Occipital lobe (tissue), 1 donor: ENCODE measurements at regions not wholly inside any gene's neighbourhood (a gene's known extent, or its start where the extent isn't known, plus 50 kb on each side); places are given as distances from the start of the nearest gene placed in this dataset.
A peak's percentile ranks its signal among the peaks of the same experiment; 100 is the strongest.

Experiments
- DNase-seq: peaks from one replicate; lab custom pipeline; 2025; lab: John Stamatoyannopoulos, UW

DNA sequence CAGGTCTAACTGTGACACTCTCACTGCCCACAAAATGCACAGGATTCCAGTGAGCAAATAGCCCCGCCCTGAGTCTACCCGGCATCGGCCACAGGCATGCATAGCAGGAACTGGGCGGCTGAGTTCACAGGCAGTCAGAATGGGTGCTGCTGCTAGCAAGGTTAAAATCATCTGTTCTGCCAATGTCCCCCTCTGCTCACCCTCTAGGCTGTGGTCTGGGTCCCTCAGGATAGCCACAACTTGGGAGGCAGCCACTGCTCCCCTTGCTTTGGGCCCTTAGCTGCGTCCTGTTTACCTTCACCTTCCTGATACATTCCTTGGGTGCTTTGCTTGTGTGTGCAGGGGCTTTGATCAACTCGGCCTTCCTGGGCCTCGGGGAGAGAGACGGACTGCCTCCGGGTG lies 232.9 kb upstream of the RGMA start:
- DNase-seq = no peak

DNA sequence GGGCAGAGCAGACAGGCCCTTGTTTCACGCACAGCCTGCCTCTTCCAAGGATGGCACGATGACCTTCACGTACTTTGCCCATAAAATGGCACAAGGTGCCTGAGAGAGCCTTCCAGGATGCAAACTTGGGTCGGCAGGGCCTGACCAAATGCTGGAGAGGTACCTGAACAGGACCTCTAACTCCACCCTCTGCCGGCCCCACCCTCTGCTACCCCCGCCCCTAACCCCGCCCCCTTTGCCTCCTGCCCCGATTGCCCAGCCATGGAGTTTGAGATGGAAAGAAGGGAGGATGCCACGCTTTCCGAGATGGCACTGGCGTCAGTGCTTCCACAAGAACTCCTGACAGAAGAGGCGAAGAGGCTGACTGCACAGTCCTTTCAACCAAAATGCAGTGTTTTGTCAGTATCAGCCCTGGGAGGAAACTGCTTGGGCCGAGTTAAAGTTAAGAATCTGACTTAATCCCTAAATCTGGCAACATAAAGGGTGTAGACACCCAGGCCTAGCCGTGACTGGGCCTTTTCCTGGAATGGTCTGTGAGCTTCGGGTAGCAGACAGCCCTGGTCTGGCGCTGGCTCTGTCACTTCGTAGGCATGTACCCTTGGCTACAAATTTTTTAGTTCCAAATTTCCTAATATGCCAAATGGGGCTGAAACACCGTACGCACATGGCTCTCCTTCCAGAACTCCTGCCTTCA lies 230.3 kb upstream of the RGMA start:
- no peak for DNase-seq

DNA sequence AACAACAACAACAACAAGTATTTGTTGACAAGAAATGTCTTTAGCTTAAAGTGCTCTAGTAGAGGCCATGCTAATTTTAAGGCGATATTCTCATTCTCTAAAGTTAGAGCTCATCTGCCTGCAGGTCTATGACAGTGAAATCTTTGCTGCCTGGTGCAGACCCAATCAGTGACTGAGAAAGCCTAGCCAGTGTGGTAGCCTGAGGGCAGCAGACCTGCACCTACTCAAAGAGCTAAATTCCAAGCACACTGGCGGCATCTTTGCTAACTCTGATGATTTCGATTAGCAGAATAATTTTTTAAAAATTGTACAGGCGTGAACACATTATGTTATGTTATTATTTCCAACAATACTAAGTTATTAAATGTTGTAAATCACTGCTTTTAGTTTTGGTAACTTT lies 228.8 kb upstream of the RGMA start:
- no peak for DNase-seq

DNA sequence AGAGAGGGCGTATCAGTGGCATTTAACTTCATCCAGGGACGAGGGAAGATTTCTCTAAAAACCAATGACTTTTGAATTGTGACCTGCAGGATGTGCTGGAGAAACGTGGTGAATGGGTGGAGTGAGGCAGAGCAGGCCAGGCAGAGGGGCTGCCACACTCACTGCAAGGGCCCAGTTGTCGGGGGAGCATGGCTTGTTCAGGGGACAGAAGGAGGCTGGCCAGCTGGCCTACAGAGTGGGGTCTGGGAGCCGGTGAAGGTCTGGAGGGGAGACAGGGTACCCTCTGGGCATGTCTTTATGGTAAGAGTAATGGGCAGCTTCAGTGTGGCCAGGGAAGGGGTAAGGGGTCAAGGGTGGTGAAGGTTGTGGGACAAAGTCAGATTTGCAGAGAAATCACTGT lies 225.2 kb upstream of the RGMA start:
- no peak for DNase-seq

DNA sequence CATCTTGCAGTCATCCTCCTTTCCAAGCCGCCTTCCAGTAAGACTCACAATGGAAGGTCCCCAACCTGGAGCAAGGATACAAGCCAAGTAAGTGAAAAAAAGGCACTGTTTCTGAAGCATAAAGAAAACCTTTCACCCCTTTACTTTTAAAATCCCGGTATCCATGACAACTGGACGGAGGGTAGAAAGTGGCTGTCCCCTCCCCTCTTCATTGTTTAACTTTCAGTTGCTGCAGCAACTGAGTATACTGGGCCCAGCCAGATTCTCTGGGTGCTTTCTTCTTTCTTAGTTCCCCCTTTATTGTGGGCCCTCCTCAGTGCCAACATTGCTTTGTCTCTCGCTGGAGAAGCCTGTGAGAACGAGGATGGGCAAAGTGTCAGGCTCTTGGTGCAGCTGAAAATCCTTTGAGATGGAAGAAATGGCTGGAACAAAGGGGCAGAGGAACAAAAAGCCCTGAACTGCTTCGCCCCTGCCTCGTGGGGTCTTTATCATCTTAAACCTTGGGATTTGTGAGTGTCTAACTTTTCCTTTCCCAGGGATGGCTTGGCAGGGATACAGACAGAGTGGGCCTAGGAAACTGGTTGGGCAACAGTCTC lies 224.0 kb upstream of the RGMA start:
- DNase-seq = no peak

DNA sequence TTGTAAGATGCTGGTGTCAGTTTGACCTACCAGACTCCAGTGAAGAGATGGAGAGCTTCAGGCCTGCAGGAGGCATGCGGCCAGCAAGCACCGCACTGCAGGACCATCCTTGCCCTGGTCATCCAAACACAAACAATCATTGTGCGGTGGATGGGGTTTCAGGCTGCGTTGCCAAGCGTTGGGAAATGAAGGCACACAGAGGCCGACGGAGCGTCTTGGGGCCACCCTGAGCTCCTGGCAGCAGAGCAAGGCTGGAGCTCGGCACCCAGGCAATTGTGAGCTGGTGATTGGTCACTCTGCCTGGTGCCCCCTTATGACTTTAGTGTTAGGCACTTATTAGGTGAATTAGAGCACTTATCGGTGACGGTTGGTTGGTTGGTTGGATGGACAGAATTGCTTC lies 222.6 kb upstream of the RGMA start:
- DNase-seq = no peak

DNA sequence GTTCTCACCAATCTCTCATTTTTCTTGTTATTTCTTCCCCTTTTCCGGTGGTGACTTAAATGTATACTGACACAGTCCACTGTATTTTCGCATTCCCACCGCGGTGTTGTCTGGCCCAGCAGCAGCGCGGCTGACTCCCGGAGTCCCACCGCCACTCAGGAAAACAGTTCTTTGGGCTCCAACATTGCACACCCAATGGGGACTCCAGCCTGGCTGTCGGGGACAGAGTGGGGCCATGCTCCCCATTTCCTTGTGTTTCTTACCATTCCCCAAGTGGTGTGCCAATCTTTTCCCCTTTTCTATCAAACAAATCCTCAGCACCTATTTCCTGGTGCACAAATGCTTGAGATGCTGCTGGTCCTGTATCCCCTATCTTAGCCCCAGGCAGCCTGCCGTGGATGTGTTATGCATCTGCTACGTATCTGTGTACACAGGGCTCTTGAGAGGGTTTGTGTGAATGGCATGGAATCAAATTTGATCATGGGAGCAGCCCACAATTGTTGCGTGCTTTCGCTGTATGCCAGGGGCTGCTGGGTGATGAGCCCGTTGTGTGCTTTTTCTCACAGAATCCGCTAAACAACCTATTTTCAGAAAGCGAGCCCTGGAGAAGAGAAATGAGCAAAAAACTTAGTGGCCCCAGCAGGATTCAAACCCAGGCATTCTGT lies 219.1 kb upstream of the RGMA start:
- no peak for DNase-seq

DNA sequence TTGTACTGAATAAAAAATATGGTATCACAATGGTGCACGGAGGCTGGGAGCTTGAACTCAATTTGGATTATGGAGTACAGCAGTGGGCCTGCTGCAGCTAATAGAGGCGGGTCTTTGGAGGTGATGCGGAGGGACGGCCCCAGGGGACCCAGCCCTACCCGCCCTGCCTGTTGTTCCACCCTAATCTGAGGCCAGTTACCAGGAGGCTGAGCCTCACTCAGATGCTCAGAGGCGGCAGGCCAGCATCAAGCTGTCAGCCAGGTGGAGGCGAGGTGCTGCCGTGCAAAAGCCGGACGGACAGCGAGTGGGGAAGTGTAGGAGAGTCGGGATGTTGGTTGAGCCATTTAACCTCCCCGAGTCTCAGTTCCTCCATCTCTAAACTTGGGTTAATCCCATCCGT lies 218.5 kb upstream of the RGMA start:
- no peak for DNase-seq

DNA sequence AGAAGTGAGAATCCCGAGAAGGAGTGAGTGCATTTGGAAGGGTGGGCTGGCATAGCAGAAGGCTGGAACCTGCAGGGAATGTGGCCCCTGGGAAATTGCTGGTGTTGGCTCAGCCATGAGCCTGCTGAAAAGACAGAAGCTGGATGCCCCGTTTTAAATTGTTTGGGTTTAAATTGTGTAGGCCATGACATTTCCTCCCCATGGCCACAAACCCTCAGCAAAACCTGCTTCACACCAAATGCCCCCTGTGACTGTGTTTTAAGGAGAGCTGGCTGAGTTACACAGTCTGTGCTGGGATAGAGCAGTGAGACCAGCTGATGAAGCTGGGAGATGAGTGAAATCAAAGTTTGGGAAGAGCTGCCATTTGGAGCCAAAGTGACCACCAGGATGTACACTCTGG lies 216.3 kb upstream of the RGMA start:
- DNase-seq = no peak

DNA sequence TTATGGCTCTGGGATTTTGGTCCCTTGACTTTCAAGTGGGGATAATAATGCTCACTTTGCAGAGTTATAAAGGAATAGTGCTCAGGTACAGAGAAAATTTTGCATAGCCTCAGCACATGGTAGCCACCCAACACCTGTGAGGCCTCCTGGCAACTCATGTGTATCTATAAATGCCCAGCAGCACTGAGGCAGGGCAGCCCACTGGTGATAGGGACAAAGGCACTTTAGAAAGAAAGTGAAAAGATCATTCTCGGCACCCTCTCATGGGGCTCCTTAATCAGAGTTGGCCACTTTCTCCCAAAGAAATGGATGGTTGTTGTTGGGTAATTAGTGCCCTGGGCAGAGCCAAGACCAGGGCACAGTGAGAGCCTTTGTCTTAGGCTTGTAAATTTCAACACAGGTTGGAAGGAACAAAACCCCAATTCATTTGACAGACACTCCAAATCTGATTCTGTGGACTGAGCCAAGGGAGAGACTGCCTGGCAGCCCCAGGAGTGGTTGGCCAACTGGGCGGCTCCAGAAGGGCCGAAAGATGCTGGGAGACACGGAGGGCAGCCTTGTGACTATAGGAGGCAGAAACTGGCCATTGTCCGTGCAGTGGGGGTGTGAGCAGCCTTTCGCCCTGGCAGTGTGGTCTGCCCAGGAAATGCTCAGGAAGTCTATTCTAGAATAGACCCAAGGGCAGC lies 213.2 kb upstream of the RGMA start:
- DNase-seq = peak; percentile 65

DNA sequence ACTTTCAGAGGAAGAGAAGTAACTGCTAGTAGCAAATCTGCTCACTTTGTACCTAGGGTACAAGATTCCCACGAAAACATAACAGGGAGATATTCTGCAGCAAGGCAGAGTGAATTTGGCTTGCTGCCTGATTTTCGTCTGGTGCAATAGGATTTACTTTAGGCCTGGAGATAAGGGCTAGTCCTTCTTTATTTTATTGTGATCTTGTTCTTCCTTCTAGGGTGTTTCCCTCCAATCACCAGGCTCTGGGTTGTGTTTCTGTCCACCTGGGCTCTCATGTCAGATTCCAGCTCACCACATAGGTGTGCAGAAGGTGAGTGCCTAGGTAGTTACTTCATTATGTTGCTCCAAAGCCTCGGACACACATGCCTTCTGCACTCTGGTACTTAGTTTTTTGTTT lies 211.8 kb upstream of the RGMA start:
- DNase-seq = no peak

DNA sequence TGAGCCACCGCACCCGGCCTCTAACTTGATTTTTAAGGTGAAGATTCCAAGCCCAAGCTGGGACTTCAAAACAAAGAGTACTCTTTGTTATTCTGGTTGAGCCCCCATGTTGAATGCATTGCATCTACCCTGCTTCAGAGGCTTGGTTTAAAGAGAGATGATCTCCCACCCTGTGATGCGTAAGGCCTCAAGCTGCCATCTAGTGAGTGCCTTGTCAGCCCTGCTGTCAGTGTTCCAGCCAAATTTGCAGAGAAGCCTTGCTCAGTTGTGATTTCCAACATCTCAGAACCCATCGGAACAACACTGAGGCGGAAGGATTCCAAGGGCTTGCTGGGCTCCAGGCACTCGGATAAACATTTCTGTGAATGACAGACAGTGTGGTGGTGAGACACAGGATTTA lies 210.7 kb upstream of the RGMA start:
- no peak for DNase-seq

DNA sequence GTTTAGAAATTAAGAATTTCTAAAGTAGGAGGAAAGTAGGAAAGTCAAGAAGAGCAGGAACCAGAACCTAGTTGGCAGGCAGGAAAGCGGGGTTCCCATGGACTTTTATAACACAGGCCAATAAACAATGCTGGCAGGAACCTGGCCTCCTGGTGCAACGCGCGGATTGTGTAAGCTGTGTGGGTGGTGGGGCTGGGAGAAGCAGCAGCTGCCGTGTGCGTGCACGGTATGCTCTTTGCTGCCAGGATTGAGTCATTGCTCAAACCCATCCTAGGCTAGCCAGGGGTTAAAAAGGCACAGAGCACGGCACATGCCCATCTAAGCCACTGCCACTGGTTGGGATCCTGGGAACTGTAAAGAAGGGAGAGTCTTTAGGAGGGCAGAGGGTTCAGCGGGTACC lies 209.9 kb upstream of the RGMA start:
- peak; percentile 45 for DNase-seq

DNA sequence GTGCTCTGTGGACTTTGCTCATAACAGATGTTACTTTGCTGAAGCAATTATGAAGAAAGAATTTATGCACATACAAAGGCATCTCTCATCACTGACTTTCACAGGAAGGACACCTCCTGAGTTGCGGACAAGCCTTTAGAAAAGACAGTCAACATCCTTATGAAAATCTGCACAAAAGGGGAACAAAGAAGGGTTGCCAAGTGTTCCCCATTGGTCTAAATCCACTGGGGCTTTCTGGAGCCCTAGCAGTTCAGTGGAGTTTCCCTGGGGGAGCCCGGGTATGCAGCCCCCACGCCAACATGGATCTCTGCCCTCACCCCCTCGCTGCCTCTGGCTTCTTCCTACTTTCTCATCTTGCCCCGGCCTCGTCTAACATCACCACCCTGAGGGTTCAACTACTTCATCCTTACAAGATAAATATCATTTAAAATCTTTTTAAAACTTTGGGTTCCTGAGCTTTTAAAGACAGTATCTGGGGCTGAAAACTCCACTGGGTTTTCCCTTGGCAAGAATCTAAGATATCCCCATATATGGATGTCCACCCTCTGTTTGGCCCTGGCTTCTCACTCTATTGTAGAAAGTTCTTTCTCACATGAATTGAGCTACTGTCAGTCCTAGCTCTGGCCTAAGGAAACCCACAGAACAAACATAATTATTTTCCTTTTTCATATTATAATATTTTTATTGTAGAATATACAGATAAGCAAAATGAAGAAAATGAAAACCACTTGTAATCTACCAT lies 207.9 kb upstream of the RGMA start:
- DNase-seq = no peak

DNA sequence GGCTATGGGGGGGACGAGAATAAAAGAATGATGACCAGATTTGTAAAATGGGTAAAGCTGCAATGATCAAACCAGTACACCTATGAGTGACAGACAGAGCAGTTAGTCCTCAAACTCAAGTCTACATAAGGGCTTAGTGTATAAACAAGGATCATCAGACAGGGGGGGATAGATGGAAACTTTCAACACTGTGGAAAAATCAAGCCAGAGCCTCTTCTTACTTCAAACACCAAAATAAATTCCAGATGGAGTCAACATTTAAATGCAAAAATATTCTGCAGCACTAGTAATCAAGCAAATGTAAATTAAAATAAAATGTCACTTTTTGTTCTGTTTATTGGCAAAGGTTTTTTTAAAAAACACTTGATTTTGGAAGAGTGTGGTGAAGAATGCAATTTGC lies 205.9 kb upstream of the RGMA start:
- DNase-seq = no peak

DNA sequence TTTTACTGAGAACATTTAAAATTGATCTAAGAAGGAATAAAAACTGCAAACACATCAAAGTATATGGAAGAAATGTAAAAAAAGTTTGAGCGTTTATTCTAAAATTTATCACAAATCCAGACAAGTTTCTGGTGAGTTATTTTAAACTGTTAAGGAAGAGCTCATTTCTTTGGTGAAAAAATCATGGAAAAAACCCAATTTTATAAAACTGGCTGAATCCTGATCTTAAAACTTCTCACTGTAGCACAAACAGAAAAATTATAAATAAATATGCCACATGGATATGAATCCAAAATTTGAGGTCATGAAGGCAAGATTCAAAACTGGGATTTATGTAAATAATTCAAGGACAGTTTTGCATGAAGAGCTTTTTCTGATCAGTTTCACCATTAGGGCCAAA lies 205.1 kb upstream of the RGMA start:
- no peak for DNase-seq

DNA sequence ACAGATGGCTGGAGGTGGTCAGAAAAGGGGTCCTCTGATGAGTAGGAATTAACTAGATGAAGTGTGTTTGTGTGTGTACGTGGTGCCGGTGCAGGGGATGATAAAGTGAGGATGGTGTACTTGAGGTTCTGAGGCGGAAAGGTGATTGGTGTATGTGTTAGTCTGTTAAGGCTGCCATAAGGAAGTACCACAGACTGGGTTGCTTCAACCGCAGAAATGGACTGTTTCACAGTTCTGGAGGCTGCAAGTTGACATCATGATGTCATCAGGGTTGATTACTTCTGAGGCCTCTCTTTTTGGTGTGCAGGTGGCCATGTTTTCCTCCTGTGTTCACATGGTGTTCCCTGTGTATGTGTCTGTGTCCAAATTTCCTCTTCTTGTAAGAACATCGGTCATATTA lies 202.4 kb upstream of the RGMA start:
- no peak for DNase-seq

DNA sequence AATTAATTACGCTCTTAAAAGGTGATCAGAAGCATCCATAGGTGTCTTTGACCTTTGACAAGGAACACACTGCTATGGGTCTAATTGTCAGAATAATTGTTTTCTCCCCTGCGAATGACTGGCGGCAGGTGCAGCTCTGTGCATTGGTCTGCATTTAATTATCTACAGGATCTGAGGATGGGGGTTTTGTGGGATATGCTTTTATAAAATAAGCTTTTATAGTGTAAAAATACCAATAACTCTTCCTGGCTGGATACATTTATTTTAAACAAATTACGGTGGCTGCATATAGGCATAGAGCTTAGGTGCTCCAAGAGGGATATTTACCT lies 201.6 kb upstream of the RGMA start:
- DNase-seq = no peak

DNA sequence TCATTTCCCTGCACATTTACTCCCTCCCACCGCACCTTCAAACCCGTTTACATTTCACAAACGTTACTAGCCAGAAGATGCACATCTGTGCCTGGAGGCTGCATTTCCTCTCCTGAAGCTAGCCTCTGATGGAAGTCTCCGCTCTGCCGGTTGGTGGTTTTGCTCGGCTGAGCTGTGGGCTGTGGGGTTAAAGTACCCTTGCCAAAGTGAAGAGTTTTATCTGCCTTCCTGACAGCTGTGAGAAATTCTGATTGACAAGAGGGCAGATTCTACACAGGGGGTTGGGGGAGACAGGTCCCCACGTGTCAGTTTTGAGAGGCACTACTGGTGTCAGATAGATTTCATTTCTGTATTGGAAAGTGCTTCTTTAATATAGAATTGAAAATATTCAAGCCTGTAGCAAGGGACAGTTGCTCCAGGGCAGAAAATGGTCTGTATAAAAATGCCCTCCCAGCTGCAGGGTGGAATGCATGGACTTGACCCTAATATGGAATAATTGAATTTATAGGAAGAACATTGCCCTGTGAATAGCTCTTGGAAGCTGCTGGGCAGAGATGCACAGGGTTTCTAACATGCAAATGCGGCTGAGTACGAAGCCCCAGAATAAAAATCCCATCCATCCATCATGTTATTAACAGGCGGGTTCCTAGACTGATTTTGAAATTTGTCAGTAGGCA lies 201.1 kb upstream of the RGMA start:
- no peak for DNase-seq

DNA sequence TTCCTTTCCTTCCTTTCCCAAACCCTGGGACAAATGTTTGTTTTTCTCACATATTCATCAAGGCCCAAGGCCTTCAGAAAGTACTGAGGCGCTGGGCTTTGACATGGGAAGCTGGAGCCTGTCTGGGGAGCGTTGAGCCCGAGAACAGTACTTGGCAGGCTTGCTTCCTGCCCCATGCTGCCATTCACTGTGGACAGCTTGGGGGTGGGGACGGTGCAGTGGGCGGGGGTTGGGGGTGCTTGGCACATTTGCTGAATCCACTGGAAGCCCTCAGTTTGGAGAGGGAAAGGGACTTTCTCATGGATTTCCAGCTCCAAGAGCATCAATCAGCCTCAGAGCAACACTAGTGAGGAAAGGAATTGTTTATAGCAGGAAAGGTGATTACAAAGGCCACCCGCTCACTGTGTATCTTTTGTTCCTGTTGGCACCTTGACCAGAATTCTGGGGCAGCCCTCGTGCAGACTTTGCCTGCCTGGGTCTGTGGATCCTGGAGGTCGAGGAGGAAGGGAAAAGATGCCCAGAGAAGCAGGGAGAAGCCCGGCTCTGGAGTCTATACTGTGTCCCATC lies 199.8 kb upstream of the RGMA start:
- DNase-seq = no peak

DNA sequence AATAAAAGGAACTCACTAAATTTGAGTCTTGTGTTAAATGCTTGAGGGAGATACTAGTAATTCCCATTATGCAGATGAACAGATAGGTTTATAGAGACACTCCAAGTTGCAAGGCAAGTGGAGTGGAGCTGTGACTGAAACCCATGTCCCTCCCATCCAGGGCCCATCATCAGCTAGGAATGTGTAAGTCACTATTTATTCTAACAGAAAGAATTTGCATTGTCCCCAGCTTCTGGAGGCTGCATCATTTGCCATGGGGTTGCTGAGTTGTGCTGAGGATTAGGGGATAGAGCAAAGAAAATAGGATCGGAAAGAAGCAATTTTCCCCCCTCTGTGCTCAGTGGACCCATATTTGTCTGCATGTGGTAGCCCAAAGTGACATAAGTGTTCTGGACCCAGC lies 197.4 kb upstream of the RGMA start:
- no peak for DNase-seq
